ENCODE measurements at regions not wholly inside any gene's neighbourhood (a gene's known extent, or its start where the extent isn't known, plus 50 kb on each side); places are given as distances from the start of the nearest gene placed in this dataset.

DNA sequence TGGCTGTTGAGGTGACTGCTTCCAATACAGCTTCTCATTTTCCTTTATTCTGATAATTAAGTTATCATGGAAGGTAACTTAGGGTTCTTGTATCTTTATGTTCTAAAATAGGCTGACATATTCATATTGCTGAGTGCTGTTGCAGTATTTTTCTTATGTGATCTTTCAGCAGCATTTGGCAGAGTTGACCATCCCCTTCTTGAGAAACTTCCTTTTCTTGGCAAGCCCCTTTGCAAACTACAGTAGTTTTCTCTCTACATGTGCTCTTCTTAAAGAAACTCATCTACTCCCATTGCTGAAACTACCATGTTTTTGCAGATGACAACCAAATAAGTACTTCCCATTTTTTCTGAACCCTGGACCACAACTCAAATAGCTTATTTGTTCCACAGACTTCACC, 476.5 kb upstream of the TRIB2 start:
- H3K4me1 ChIP-seq = no peaks in the 10 kb centered on the region
- no peaks in the 10 kb centered on the region for H3K36me3 ChIP-seq
- TF ChIP-seq POLR2A (IDR thresholded peaks at IDR 0.05) (no peak), EP300 (IDR thresholded peaks at IDR 0.05) (no peak)
- TF ChIP-seq, protein P1, sequence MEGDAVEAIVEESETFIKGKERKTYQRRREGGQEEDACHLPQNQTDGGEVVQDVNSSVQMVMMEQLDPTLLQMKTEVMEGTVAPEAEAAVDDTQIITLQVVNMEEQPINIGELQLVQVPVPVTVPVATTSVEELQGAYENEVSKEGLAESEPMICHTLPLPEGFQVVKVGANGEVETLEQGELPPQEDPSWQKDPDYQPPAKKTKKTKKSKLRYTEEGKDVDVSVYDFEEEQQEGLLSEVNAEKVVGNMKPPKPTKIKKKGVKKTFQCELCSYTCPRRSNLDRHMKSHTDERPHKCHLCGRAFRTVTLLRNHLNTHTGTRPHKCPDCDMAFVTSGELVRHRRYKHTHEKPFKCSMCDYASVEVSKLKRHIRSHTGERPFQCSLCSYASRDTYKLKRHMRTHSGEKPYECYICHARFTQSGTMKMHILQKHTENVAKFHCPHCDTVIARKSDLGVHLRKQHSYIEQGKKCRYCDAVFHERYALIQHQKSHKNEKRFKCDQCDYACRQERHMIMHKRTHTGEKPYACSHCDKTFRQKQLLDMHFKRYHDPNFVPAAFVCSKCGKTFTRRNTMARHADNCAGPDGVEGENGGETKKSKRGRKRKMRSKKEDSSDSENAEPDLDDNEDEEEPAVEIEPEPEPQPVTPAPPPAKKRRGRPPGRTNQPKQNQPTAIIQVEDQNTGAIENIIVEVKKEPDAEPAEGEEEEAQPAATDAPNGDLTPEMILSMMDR (IDR thresholded peaks at IDR 0.05) = no peak
- DNase-seq (ENCODE audit: low spot score in 2 of 2) = no peak
- no peaks in the 10 kb centered on the region for H3K9me3 ChIP-seq
- H3K27me3 ChIP-seq = no peaks in the 10 kb centered on the region
- no peak overlapping the region for H3K4me3 ChIP-seq
- H3K27ac ChIP-seq = no peak overlapping the region

DNA sequence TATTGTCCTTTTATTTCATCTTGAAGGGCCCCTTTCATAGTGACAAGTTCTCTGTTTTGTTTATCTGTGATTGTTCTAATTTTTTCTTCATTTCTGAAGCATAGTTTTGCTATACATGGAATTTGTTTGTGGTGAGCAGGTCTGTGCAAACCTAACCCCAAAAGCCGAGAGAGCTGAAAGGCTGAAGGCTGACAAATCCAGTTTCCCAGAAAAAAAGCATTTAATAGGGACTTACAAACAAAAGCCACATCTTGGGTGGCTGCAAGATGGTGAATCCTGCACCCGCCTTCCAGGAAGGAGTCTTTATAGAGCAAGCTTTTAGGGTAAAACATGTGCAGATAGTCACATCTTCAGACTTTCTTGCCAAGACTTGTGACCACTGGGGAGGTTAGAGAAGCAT, 473.4 kb upstream of the TRIB2 start:
- WGBS, 2 donors = 89 to 91% methylated on average over 2 of the region's 2 CpGs
- TF ChIP-seq POLR2A (IDR thresholded peaks at IDR 0.05) = no peak
- no peaks in the 10 kb centered on the region for H3K36me3 ChIP-seq

DNA sequence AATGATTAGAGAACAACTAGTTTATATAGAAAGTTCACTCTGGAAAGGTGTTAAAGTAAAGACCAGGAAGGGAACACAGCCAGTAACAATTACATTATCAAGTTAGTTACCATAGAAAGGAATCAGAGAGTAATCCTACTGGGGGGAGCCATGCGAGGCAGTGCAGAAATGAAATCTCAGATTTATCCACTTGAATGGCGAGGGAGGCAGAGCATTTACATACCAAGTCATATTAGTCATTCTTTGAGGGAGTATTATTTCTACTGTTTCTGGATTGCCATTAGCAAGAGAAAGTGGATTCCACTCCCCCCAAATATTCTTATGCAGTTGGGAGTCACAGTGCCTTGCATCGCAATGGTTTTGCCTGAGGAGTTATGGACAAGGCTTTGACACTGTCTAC, 472.7 kb upstream of the TRIB2 start:
- 38 to 49% methylated on average over 2 to 3 of the region's 3 CpGs for WGBS, 2 donors
- no peaks in the 10 kb centered on the region for H3K4me1 ChIP-seq
- TF ChIP-seq POLR2A (IDR thresholded peaks at IDR 0.05) (no peak), EP300 (IDR thresholded peaks at IDR 0.05) (no peak)
- TF ChIP-seq, protein P1 (IDR thresholded peaks at IDR 0.05) = no peak

More for the DNA sequence above, 473.4 kb upstream of the TRIB2 start:
- Histone ChIP-seq H3K27ac (no peak overlapping the region), H3K4me3 (no peak overlapping the region), H3K4me1 (no peaks in the 10 kb centered on the region), H3K27me3 (no peaks in the 10 kb centered on the region), H3K9me3 (no peaks in the 10 kb centered on the region)
- DNase-seq (ENCODE audit: low spot score in 2 of 2) = no peak

DNA sequence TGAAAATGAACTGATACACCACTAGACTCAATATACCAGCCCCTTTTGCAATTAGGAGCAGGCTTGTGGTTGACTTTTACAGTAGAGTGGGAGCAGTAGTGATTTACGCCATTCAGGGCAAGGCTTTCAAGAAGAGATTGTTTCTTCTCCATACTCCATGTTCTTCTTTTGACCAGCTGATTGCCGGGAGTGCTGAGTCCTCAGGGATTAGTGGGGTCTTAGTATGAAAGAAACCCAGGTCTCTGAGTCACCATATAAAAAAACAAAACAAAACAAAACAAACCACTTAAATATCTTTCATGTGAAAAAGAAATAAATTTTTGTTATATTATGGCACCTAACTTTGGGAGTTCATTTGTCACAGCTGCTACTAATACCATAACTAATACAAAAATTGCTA, 465.6 kb upstream of the TRIB2 start:
- Histone ChIP-seq H3K27me3 (no peaks in the 10 kb centered on the region), H3K36me3 (no peaks in the 10 kb centered on the region), H3K27ac (no peak overlapping the region), H3K4me1 (no peaks in the 10 kb centered on the region), H3K9me3 (no peaks in the 10 kb centered on the region), H3K4me3 (no peak overlapping the region)
- no peak for DNase-seq (ENCODE audit: low spot score in 2 of 2)
- 78 to 81% methylated on average over 2 of the region's 2 CpGs for WGBS, 2 donors
- TF ChIP-seq POLR2A (IDR thresholded peaks at IDR 0.05) (no peak), EP300 (IDR thresholded peaks at IDR 0.05) (no peak)
- TF ChIP-seq, protein P1 (IDR thresholded peaks at IDR 0.05) = no peak

More for the DNA sequence above, 472.7 kb upstream of the TRIB2 start:
- Histone ChIP-seq H3K27me3 (no peaks in the 10 kb centered on the region), H3K27ac (no peak overlapping the region), H3K4me3 (no peak overlapping the region), H3K9me3 (no peaks in the 10 kb centered on the region), H3K36me3 (no peaks in the 10 kb centered on the region)
- no peak for DNase-seq (ENCODE audit: low spot score in 2 of 2)

DNA sequence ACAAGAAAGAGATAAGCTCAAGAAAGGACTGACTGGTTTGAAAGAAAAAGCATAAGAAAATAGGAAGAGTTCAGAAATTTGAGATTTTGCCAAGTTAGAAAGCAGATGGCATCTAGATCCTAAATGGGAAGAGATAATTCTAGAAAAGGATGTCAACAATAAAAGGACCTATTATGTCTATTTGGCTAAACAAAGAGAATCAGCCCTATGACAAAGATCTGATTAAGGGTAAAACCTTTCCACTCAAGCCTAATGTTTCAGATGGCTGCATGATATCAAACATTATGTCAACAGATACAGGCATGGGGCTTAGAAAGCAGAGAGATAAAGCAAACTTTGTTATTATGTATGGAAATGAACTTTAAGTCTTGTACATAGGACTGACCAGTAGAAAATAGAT, 465.0 kb upstream of the TRIB2 start:
- Histone ChIP-seq H3K4me1 (no peaks in the 10 kb centered on the region), H3K4me3 (no peak overlapping the region), H3K27ac (no peak overlapping the region), H3K36me3 (no peaks in the 10 kb centered on the region), H3K9me3 (no peaks in the 10 kb centered on the region), H3K27me3 (no peaks in the 10 kb centered on the region)
- no peak for DNase-seq (ENCODE audit: low spot score in 2 of 2)
- TF ChIP-seq POLR2A (IDR thresholded peaks at IDR 0.05) (no peak), EP300 (IDR thresholded peaks at IDR 0.05) (no peak)
- TF ChIP-seq, protein P1 (IDR thresholded peaks at IDR 0.05) = no peak

DNA sequence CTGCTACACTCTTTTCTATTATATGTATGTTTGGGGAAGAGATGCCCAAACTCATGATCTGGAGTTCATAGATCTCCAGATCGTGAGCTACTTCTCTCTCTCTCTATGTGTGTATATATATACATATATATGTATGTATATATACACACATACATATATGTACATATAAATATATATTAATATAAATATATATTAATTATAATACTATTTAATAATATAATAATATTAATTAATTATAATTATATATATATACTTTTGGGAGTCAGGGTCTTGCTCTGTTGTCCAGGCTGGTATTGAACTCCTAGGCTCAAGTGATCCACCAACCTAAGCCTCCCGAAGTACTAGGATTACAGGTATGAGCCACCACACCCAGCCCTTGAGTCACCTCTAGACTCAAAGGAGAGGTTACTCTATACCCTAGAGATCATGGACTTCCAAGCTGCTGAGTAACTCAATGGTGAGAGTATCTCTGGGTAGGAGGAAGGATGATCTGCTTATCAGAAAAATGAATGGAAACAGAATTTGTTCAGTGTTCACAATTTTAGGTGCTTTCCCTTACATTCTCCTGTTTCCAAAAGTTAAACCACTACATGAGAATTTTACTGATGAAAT, 463.5 kb upstream of the TRIB2 start:
- TF ChIP-seq EP300 (IDR thresholded peaks at IDR 0.05) (no peak), POLR2A (IDR thresholded peaks at IDR 0.05) (no peak)
- TF ChIP-seq, protein P1 (IDR thresholded peaks at IDR 0.05) = no peak
- no peak overlapping the region for H3K4me3 ChIP-seq
- WGBS, 2 donors = 92 to 99% methylated on average over 2 of the region's 2 CpGs
- H3K27me3 ChIP-seq = no peaks in the 10 kb centered on the region
- no peak overlapping the region for H3K27ac ChIP-seq
- no peaks in the 10 kb centered on the region for H3K4me1 ChIP-seq
- DNase-seq (ENCODE audit: low spot score in 2 of 2) = no peak
- no peaks in the 10 kb centered on the region for H3K36me3 ChIP-seq
- no peaks in the 10 kb centered on the region for H3K9me3 ChIP-seq

Data from tibial nerve (tissue), 4 donors.